ENCODE measurements at regions not wholly inside any gene's neighbourhood (a gene's known extent, or its start where the extent isn't known, plus 50 kb on each side); places are given as distances from the start of the nearest gene placed in this dataset.

DNA sequence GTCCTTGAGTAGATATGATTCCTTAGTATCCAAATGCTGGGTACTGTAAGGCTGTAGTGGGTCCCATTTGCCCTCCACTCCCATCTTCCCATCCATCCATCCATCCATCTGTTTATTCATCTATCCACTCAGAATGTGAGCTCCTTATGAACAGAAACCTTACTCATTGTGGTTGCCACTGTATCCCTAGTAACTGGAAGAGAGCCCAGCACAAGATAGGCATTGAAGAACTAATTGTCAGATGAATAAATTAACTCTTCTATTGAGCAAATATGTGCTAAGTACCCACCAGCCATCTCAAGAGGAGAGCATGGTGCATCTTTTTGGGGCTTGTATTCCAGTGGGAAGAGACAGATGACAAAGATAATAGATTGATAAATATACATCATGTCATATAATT is 86.4 kb upstream of the SEZ6L start:
- TF ChIP-seq EZH2 (IDR thresholded peaks at IDR 0.05; ENCODE audit: borderline replicate concordance, low read depth, low read length) (no peak), POLR2AphosphoS5 (IDR thresholded peaks at IDR 0.05; ENCODE audit: control insufficient read depth, insufficient read depth, low read depth, low read length) (no peak), ZNF717 (CRISPR knock-in tag; IDR thresholded peaks at IDR 0.05) (no peak), NCOA6 (IDR thresholded peaks at IDR 0.05) (no peak), POLR2A (conservative IDR thresholded peaks at IDR 0.05) (no peak), SIN3A (IDR thresholded peaks at IDR 0.05; ENCODE audit: borderline replicate concordance in 2 of 2, control insufficient read depth in 1 of 2, low read depth in 2 of 2, low read length in 2 of 2) (no peak), YY1 (IDR thresholded peaks at IDR 0.05; ENCODE audit: borderline replicate concordance in 1 of 3, control insufficient read depth in 1 of 3, extremely low read depth in 1 of 3, insufficient read depth in 3 of 3, insufficient read length in 1 of 3, insufficient replicate concordance in 2 of 3, low read depth in 1 of 3, low read length in 2 of 3) (no peak), EP300 (IDR thresholded peaks at IDR 0.05; ENCODE audit: low read length) (no peak), SRSF9 (IDR thresholded peaks at IDR 0.05; ENCODE audit: borderline replicate concordance, low read depth, low read length) (no peak)
- TF ChIP-seq, protein P1, sequence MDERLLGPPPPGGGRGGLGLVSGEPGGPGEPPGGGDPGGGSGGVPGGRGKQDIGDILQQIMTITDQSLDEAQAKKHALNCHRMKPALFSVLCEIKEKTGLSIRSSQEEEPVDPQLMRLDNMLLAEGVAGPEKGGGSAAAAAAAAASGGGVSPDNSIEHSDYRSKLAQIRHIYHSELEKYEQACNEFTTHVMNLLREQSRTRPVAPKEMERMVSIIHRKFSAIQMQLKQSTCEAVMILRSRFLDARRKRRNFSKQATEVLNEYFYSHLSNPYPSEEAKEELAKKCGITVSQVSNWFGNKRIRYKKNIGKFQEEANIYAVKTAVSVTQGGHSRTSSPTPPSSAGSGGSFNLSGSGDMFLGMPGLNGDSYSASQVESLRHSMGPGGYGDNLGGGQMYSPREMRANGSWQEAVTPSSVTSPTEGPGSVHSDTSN (CRISPR knock-in tag; IDR thresholded peaks at IDR 0.05; ENCODE audit: low read depth) = no peak
- TF ChIP-seq, protein P1 (tag; conservative IDR thresholded peaks at IDR 0.05; ENCODE audit: low read depth) = no peak
- TF ChIP-seq, protein P2, sequence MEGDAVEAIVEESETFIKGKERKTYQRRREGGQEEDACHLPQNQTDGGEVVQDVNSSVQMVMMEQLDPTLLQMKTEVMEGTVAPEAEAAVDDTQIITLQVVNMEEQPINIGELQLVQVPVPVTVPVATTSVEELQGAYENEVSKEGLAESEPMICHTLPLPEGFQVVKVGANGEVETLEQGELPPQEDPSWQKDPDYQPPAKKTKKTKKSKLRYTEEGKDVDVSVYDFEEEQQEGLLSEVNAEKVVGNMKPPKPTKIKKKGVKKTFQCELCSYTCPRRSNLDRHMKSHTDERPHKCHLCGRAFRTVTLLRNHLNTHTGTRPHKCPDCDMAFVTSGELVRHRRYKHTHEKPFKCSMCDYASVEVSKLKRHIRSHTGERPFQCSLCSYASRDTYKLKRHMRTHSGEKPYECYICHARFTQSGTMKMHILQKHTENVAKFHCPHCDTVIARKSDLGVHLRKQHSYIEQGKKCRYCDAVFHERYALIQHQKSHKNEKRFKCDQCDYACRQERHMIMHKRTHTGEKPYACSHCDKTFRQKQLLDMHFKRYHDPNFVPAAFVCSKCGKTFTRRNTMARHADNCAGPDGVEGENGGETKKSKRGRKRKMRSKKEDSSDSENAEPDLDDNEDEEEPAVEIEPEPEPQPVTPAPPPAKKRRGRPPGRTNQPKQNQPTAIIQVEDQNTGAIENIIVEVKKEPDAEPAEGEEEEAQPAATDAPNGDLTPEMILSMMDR (IDR thresholded peaks at IDR 0.05 in 2 of 3, conservative IDR thresholded peaks at IDR 0.05 in 1 of 3; ENCODE audit: insufficient read depth in 2 of 3, low read depth in 1 of 3, low read length in 3 of 3) = no peak
- TF ChIP-seq, protein P3, sequence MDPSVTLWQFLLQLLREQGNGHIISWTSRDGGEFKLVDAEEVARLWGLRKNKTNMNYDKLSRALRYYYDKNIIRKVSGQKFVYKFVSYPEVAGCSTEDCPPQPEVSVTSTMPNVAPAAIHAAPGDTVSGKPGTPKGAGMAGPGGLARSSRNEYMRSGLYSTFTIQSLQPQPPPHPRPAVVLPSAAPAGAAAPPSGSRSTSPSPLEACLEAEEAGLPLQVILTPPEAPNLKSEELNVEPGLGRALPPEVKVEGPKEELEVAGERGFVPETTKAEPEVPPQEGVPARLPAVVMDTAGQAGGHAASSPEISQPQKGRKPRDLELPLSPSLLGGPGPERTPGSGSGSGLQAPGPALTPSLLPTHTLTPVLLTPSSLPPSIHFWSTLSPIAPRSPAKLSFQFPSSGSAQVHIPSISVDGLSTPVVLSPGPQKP (CRISPR knock-in tag; IDR thresholded peaks at IDR 0.05) = no peak
- TF ChIP-seq, protein P4, sequence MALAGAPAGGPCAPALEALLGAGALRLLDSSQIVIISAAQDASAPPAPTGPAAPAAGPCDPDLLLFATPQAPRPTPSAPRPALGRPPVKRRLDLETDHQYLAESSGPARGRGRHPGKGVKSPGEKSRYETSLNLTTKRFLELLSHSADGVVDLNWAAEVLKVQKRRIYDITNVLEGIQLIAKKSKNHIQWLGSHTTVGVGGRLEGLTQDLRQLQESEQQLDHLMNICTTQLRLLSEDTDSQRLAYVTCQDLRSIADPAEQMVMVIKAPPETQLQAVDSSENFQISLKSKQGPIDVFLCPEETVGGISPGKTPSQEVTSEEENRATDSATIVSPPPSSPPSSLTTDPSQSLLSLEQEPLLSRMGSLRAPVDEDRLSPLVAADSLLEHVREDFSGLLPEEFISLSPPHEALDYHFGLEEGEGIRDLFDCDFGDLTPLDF (CRISPR knock-in tag; IDR thresholded peaks at IDR 0.05) = no peak
- TF ChIP-seq, protein P5, sequence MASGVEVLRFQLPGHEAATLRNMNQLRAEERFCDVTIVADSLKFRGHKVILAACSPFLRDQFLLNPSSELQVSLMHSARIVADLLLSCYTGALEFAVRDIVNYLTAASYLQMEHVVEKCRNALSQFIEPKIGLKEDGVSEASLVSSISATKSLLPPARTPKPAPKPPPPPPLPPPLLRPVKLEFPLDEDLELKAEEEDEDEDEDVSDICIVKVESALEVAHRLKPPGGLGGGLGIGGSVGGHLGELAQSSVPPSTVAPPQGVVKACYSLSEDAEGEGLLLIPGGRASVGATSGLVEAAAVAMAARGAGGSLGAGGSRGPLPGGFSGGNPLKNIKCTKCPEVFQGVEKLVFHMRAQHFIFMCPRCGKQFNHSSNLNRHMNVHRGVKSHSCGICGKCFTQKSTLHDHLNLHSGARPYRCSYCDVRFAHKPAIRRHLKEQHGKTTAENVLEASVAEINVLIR (CRISPR knock-in tag; IDR thresholded peaks at IDR 0.05) = no peak
